Glutamatergic neuron (in vitro differentiated cells): ENCODE measurements at regions not wholly inside any gene's neighbourhood (a gene's known extent, or its start where the extent isn't known, plus 50 kb on each side); places are given as distances from the start of the nearest gene placed in this dataset.

ENCODE experiments used
- DNase-seq: peaks from one replicate; pipeline ENCODE4 v3.0.0; 2022
- H3K27ac Mint-ChIP-seq: one replicate; pipeline ENCODE4 v1.8.0; 2020; ENCODE audit warnings: mild to moderate bottlenecking, mixed read lengths, inconsistent platforms; ENCODE audit not compliant: unreplicated experiment
- H3K27me3 Mint-ChIP-seq: one replicate; pipeline ENCODE4 v1.8.0; 2020; ENCODE audit warnings: mild to moderate bottlenecking, moderate library complexity, mixed read lengths, inconsistent platforms; ENCODE audit not compliant: unreplicated experiment
- H3K36me3 Mint-ChIP-seq: one replicate; pipeline ENCODE4 v1.8.0; 2020; ENCODE audit warnings: mild to moderate bottlenecking, mixed read lengths, inconsistent platforms; ENCODE audit not compliant: unreplicated experiment
- H3K4me1 Mint-ChIP-seq: one replicate; pipeline ENCODE4 v1.8.0; 2020; ENCODE audit warnings: mild to moderate bottlenecking, low read depth, mixed read lengths, inconsistent platforms; ENCODE audit not compliant: unreplicated experiment
- H3K4me3 Mint-ChIP-seq: one replicate; pipeline ENCODE4 v1.8.0; 2020; ENCODE audit warnings: mild to moderate bottlenecking, mixed read lengths, inconsistent platforms; ENCODE audit not compliant: unreplicated experiment
- H3K9me3 Mint-ChIP-seq: one replicate; pipeline ENCODE4 v1.8.0; 2020; ENCODE audit warnings: mild to moderate bottlenecking, moderate library complexity, mixed read lengths, inconsistent platforms; ENCODE audit not compliant: unreplicated experiment
- TF ChIP-seq, protein P1 (sequence below): fragments of 200-600 bp; sonication (generic); IDR thresholded peaks from one replicate; pipeline ENCODE4 v1.5.0; 2021; ENCODE audit not compliant: partially characterized antibody, unreplicated experiment

DNA sequence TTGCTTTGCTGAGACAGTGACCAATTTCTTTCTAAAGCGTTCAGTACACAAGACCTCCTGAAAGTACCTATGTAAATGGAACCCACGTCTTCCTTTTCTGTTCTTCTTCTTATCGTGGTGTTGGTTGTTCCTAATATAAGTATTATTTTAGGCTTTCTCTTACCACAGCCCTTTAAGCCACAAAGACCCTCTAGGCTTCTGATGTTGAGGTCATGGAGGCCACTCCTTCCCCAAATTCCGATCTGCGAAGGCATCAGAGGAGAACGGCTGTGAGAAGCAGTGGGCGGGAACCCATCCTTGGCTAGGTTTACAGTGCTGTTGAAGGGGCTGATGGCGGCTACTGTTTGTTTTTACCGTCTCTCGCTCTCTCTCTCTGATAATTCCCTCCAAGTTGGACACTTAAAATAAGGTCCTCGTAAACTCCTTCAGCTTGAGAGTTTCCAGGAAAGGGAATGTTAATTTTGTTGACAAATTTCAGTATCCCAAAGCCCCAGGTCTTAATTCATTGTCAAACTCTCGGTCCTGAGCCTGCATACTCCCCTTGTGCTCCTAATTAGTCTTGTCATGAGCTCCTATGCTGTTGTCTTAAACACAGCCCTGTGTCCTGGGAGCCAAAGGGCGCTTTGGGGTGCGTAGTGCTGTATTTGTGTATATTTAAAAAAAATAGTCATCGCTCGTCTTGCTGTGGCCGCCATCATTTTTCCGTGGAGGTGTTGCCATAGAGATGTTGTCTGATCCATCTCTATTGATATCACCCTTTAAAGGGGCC is 178.8 kb downstream of the OPA1 start:
- no peak overlapping the region for H3K4me3 Mint-ChIP-seq
- peaks cover 5% of the 10 kb centered on the region for H3K9me3 Mint-ChIP-seq
- H3K27me3 Mint-ChIP-seq: peaks cover 2% of the 10 kb centered on the region
- no peak overlapping the region for H3K27ac Mint-ChIP-seq
- H3K36me3 Mint-ChIP-seq: no peaks in the 10 kb centered on the region
- H3K4me1 Mint-ChIP-seq: peaks cover 49% of the 10 kb centered on the region
- DNase-seq: no peak
- TF ChIP-seq, protein P1, sequence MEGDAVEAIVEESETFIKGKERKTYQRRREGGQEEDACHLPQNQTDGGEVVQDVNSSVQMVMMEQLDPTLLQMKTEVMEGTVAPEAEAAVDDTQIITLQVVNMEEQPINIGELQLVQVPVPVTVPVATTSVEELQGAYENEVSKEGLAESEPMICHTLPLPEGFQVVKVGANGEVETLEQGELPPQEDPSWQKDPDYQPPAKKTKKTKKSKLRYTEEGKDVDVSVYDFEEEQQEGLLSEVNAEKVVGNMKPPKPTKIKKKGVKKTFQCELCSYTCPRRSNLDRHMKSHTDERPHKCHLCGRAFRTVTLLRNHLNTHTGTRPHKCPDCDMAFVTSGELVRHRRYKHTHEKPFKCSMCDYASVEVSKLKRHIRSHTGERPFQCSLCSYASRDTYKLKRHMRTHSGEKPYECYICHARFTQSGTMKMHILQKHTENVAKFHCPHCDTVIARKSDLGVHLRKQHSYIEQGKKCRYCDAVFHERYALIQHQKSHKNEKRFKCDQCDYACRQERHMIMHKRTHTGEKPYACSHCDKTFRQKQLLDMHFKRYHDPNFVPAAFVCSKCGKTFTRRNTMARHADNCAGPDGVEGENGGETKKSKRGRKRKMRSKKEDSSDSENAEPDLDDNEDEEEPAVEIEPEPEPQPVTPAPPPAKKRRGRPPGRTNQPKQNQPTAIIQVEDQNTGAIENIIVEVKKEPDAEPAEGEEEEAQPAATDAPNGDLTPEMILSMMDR: no peak

DNA sequence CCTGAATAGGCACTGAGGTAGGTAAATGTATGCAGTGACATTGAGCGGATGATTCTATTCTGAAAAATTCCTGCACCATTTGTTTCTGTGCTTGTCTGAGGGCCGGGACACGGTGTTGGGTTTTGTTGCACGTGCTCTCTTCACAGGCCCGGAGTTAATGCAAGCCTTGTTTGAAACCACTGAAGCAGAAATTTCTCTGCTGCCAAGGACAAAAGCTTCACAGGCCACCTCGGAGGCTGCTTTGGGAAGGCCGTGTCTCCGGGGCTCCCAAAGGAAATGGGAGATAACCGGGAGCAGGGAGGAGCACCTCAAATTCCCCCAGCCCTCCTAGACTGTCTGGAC is 179.4 kb downstream of the OPA1 start:
- Mint-ChIP-seq H3K4me1 (peaks cover 49% of the 10 kb centered on the region), H3K9me3 (peaks cover 5% of the 10 kb centered on the region), H3K27me3 (peaks cover 2% of the 10 kb centered on the region), H3K27ac (peak overlapping the region; percentile 14), H3K36me3 (no peaks in the 10 kb centered on the region), H3K4me3 (no peak overlapping the region)
- DNase-seq: no peak
- TF ChIP-seq, protein P1: no peak

DNA sequence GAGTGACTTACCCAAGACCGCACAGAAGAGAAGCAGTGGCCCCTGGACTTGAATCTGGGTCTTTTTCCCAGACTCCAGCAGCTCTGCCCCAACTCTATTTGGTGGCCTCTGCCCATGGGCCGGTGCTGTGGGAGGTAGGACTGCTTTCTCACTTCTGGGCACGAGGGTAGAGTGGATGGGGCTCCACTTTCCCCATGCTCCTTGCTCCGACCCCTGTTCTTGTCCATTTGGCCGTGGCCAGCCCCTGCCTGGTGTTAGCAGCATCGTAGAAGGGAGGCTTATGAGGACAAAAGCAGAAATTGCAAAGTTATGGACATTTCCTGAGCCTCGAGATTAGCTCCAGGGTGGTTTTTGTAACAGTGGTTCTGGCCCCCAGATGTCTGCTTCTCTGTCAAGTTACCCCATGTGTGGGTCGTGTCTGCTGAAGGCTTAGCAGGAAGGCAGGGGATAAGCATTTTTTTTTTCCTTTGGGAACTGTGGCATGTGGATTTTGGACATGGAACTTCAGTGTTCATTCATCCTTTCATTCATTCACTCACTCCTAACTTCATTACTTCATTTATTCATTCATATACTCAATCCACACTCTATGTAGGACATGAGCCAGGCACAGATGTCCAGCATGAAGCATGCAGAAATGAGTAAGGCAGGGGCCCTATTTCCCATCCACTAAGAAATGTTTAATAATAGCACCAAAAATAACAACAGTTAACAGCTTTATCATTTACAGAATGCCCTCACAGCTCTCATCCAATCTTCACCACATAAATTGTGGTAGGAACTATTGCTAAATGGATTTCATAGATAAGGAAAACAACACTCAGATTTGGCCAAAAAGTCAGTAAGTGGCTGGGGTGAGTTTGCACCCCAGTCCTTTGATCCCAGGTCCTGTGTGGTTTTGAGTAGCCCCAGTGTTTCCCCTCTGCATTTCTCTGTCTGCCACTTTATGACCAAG is 180.5 kb downstream of the OPA1 start:
- H3K4me1 Mint-ChIP-seq: peaks cover 43% of the 10 kb centered on the region

DNA sequence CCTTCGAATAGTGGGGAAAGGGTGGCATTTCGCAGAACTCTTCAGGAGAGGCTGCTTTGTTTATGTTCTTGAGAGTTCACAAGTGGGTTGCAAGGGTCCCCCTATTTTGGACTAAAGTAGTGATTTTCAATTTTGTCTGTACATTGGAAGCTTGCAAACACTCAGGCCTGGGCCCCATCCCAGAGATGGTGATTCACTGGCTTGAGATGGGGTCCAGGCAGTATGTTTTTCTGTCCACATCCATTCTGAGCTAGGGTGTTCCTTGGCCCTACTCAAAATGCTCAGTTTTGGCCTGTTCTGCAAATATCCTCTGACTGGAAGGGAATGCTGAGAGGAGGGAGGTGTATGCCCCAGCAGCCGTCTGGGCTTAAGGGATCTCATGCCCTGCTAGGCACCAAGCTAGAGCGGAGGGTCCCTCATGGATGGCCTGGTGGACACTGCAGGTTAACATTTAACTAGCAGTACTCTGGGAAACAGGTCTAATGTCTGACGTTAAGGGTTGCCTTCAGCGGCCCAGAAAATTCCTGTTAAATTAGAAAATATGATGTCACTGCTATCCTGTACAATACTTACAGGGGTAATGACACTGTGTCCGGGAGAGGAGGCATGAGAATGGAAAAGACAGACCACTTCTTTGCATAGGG is 181.4 kb downstream of the OPA1 start:
- Mint-ChIP-seq H3K4me3 (no peak overlapping the region), H3K27me3 (peaks cover 2% of the 10 kb centered on the region), H3K27ac (peak overlapping the region; percentile 4), H3K4me1 (peaks cover 43% of the 10 kb centered on the region), H3K36me3 (no peaks in the 10 kb centered on the region), H3K9me3 (peaks cover 3% of the 10 kb centered on the region)
- DNase-seq: no peak
- TF ChIP-seq, protein P1: no peak

More for the DNA sequence above, 180.5 kb downstream of the OPA1 start:
- DNase-seq: no peak
- TF ChIP-seq, protein P1: no peak
- peaks cover 2% of the 10 kb centered on the region for H3K27me3 Mint-ChIP-seq
- H3K9me3 Mint-ChIP-seq: peaks cover 4% of the 10 kb centered on the region
- no peaks in the 10 kb centered on the region for H3K36me3 Mint-ChIP-seq
- no peak overlapping the region for H3K27ac Mint-ChIP-seq
- H3K4me3 Mint-ChIP-seq: peak overlapping the region; percentile 23
